ENCODE measurements at regions not wholly inside any gene's neighbourhood (a gene's known extent, or its start where the extent isn't known, plus 50 kb on each side); places are given as distances from the start of the nearest gene placed in this dataset.

DNA sequence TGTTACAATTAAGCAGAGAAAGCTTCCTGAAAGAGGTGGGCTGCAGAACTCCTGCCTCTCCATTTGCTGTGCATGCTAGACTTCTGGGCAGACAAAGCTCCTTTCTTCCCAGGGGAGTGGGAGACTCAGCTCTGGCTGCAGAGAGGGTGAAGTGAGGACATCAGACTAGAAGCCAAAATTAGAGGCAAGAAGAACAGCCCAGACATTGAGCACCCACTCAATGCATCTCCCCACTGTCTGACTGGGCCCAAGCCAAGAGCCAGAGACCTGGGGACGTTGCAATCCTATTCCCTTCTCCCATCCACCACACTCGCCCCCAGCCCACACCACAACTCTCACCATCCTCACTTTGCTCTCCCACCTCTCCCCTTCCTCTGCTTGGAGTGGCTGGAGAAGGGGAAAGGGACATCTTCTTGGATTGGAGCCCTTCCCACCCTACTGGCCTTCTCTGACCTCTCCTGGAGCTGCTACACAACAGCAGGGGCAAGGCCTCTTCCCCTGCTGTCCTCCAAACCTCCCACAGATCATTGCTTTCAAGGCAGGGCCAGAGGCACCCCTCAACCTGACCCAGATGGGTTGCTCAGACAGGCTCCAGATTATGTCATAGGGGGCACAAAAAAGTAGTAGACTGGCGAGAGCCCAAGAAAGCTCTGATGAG lies 477.7 kb upstream of the CADM1 start:
- DNase-seq (no peak), FAIRE-seq (no peak)
- Histone ChIP-seq H3K9me3 (ENCODE audit: control insufficient read depth in 2 of 3, insufficient read depth in 1 of 3, low read length in 3 of 3) (no peaks in the 10 kb centered on the region), H3K36me3 (ENCODE audit: control insufficient read depth in 2 of 3, insufficient read depth in 3 of 3, low read length in 3 of 3) (no peaks in the 10 kb centered on the region), H3K4me3 (ENCODE audit: low read length in 3 of 3) (no peak overlapping the region), H3K27ac (ENCODE audit: low read depth in 2 of 2, low read length in 2 of 2) (no peak overlapping the region), H3K27me3 (ENCODE audit: control insufficient read depth, insufficient read depth, low read length) (no peaks in the 10 kb centered on the region), H3K4me1 (ENCODE audit: control insufficient read depth in 2 of 3, insufficient read depth in 2 of 3, low read depth in 1 of 3, low read length in 3 of 3) (no peaks in the 10 kb centered on the region), H3K9ac (ENCODE audit: low read length in 3 of 3) (no peak overlapping the region)
- TF ChIP-seq, protein P1, sequence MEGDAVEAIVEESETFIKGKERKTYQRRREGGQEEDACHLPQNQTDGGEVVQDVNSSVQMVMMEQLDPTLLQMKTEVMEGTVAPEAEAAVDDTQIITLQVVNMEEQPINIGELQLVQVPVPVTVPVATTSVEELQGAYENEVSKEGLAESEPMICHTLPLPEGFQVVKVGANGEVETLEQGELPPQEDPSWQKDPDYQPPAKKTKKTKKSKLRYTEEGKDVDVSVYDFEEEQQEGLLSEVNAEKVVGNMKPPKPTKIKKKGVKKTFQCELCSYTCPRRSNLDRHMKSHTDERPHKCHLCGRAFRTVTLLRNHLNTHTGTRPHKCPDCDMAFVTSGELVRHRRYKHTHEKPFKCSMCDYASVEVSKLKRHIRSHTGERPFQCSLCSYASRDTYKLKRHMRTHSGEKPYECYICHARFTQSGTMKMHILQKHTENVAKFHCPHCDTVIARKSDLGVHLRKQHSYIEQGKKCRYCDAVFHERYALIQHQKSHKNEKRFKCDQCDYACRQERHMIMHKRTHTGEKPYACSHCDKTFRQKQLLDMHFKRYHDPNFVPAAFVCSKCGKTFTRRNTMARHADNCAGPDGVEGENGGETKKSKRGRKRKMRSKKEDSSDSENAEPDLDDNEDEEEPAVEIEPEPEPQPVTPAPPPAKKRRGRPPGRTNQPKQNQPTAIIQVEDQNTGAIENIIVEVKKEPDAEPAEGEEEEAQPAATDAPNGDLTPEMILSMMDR (IDR thresholded peaks at IDR 0.05; ENCODE audit: borderline replicate concordance, extremely low read depth, insufficient read depth), result no peak
- intact Hi-C loops (cut with DNase I), result no loop called here

DNA sequence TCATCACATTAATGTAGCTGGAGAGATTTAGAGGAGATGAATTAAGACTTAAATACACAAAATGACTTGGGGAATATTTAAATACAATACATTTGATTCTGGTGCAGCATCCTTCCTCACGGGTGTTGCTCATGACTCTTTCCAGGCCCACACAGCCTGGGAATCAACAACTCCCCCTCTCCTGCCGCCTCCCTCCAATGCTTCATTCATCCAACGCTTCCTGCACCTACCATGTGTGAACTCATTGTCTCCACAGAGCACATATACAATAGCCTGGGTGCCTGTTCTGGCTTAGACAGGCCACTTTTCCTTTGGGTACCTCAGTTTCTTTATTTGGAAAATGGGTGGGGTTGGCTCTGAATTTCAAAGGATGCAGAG lies 476.9 kb upstream of the CADM1 start:
- Histone ChIP-seq H3K9me3 (ENCODE audit: control insufficient read depth in 2 of 3, insufficient read depth in 1 of 3, low read length in 3 of 3) (no peaks in the 10 kb centered on the region), H3K27ac (ENCODE audit: low read depth in 2 of 2, low read length in 2 of 2) (no peak overlapping the region), H3K9ac (ENCODE audit: low read length in 3 of 3) (no peak overlapping the region), H3K4me3 (ENCODE audit: low read length in 3 of 3) (no peak overlapping the region), H3K36me3 (ENCODE audit: control insufficient read depth in 2 of 3, insufficient read depth in 3 of 3, low read length in 3 of 3) (no peaks in the 10 kb centered on the region), H3K27me3 (ENCODE audit: control insufficient read depth, insufficient read depth, low read length) (no peaks in the 10 kb centered on the region), H3K4me1 (ENCODE audit: control insufficient read depth in 2 of 3, insufficient read depth in 2 of 3, low read depth in 1 of 3, low read length in 3 of 3) (no peaks in the 10 kb centered on the region)
- DNase-seq (peak in 1 of 5 donors; percentile 47), FAIRE-seq (no peak)
- TF ChIP-seq, protein P1 (IDR thresholded peaks at IDR 0.05; ENCODE audit: borderline replicate concordance, extremely low read depth, insufficient read depth), result no peak
- intact Hi-C loops (cut with DNase I), result no loop called here

DNA sequence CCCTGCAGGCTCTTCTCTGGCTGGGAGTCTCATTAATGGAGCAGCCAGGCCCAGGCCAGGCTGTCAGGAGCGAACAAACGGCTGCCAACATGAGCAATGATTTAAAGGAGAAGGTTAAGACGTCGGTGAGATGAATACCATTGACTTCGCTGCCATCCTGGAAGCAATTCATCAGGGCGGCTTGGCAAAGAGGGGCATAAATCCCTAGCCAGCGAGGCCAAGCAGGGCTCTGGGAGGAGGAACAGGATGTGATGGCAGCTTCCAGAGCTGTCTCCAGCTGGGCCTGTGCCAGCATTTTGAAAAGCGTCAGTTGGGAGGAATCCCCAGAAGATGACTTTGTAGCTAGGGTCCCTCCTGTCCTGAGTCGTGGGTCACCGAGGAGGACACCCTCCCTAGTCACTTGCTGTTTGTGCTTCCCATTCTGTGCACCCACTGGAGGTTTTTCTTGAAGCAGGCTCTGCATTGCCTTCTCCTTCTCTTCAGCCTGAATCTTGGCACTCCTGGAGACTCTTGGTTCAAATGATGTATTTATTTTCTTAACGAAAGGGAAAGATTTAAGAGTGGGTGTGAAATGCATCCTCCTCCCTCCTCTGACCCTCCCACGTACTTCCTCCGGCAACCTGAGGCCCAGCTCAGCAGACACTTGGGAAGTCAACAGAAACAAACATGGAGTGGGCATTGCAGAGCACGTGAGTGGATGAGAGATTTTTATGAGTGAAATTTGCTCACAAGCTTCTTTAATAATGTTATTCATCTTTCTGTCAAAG lies 476.3 kb upstream of the CADM1 start:
- no peak overlapping the region for H3K9ac ChIP-seq (ENCODE audit: low read length in 3 of 3)
- intact Hi-C loops (cut with DNase I), result no loop called here
- H3K4me1 ChIP-seq (ENCODE audit: control insufficient read depth in 2 of 3, insufficient read depth in 2 of 3, low read depth in 1 of 3, low read length in 3 of 3), result peaks cover 0 to 3% (median 0%) of the 10 kb centered on the region in 3 donors
- FAIRE-seq, result no peak
- peak in 4 of 5 donors; percentile 80 to 90 (median 84) for DNase-seq
- H3K27ac ChIP-seq (ENCODE audit: low read depth in 2 of 2, low read length in 2 of 2), result no peak overlapping the region
- TF ChIP-seq, protein P1 (IDR thresholded peaks at IDR 0.05; ENCODE audit: borderline replicate concordance, extremely low read depth, insufficient read depth), result no peak
- H3K4me3 ChIP-seq (ENCODE audit: low read length in 3 of 3), result no peak overlapping the region
- no peaks in the 10 kb centered on the region for H3K36me3 ChIP-seq (ENCODE audit: control insufficient read depth in 2 of 3, insufficient read depth in 3 of 3, low read length in 3 of 3)
- H3K9me3 ChIP-seq (ENCODE audit: control insufficient read depth in 2 of 3, insufficient read depth in 1 of 3, low read length in 3 of 3), result no peaks in the 10 kb centered on the region
- no peaks in the 10 kb centered on the region for H3K27me3 ChIP-seq (ENCODE audit: control insufficient read depth, insufficient read depth, low read length)
